ENCODE measurements at regions not wholly inside any gene's neighbourhood (a gene's known extent, or its start where the extent isn't known, plus 50 kb on each side); places are given as distances from the start of the nearest gene placed in this dataset.

DNA sequence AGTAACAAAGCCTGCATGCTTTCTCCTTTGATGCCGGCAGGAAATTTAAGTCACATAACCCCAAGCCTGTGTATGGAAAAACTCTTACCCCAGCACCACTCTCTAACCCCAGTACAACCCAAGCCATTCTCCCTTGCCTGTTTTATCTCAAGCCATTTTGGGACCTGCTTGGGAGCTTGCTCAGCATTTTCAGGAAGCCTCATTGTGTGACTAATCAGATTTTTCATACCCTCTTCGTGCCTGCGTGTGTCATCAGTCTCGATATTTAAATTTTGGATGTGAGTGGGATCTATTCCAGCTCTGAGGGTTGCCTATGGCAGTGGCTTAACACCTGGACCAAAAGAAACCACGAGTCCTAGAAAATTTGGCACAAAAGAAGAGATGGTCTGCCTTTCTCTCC lies 426.2 kb downstream of the SQOR start:
- TF ChIP-seq, protein P1, sequence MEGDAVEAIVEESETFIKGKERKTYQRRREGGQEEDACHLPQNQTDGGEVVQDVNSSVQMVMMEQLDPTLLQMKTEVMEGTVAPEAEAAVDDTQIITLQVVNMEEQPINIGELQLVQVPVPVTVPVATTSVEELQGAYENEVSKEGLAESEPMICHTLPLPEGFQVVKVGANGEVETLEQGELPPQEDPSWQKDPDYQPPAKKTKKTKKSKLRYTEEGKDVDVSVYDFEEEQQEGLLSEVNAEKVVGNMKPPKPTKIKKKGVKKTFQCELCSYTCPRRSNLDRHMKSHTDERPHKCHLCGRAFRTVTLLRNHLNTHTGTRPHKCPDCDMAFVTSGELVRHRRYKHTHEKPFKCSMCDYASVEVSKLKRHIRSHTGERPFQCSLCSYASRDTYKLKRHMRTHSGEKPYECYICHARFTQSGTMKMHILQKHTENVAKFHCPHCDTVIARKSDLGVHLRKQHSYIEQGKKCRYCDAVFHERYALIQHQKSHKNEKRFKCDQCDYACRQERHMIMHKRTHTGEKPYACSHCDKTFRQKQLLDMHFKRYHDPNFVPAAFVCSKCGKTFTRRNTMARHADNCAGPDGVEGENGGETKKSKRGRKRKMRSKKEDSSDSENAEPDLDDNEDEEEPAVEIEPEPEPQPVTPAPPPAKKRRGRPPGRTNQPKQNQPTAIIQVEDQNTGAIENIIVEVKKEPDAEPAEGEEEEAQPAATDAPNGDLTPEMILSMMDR (conservative IDR thresholded peaks at IDR 0.05; ENCODE audit: low read depth, low read length): no peak
- TF ChIP-seq EZH2phosphoT487 (IDR thresholded peaks at IDR 0.05; ENCODE audit: borderline replicate concordance, low read length) (no peak), EZH2 (IDR thresholded peaks at IDR 0.05; ENCODE audit: low read length, unreplicated experiment) (no peak)

All from PC-3 (cell line).